Liver (tissue), 8 donors: ENCODE measurements at regions not wholly inside any gene's neighbourhood (a gene's known extent, or its start where the extent isn't known, plus 50 kb on each side); places are given as distances from the start of the nearest gene placed in this dataset.

Experiments
- DNase-seq: peaks from one replicate; pipeline ENCODE4 v3.0.0-alpha.2; 2017; ENCODE audit warnings: low spot score
- H3K27ac ChIP-seq, 2 donors: one replicate each; pipeline ENCODE4 v1.7.0; 2013; ENCODE audit warnings: inconsistent platforms in 2 of 2, low read length in 2 of 2, control low read depth in 1 of 2, low read depth in 1 of 2, mild to moderate bottlenecking in 1 of 2
- H3K27me3 ChIP-seq, 4 donors: one replicate each; pipeline versions ENCODE4 v1.6.1 to v1.7.0; 2013; ENCODE audit warnings: low read length in 3 of 4, inconsistent platforms in 1 of 4, mild to moderate bottlenecking in 1 of 4, moderate library complexity in 1 of 4; ENCODE audit not compliant: control insufficient read depth in 4 of 4, insufficient read depth in 4 of 4
- H3K36me3 ChIP-seq, 4 donors: one replicate each; pipeline versions ENCODE4 v1.6.1 to v1.7.0; 2013; ENCODE audit warnings: low read length in 3 of 4, mild to moderate bottlenecking in 3 of 4, low read depth in 1 of 4, moderate library complexity in 1 of 4; ENCODE audit not compliant: control insufficient read depth in 4 of 4, insufficient read depth in 3 of 4
- H3K4me1 ChIP-seq, 4 donors: one replicate each; pipeline versions ENCODE4 v1.6.1 to v1.7.0; 2013; ENCODE audit warnings: low read length in 3 of 4, mild to moderate bottlenecking in 3 of 4, moderate library complexity in 1 of 4; ENCODE audit not compliant: control insufficient read depth in 4 of 4, insufficient read depth in 4 of 4
- H3K4me3 ChIP-seq, 3 donors: one replicate each; pipeline versions ENCODE4 v1.6.1 to v1.7.0; 2013; ENCODE audit warnings: low read length in 3 of 3, control low read depth in 1 of 3, low read depth in 1 of 3, mild to moderate bottlenecking in 1 of 3
- H3K9ac ChIP-seq, 2 donors: one replicate each; pipeline ENCODE4 v1.7.0; 2013; ENCODE audit warnings: low read length in 2 of 2, mild to moderate bottlenecking in 2 of 2, moderate library complexity in 2 of 2, control low read depth in 1 of 2, low read depth in 1 of 2
- H3K9me3 ChIP-seq, 4 donors: one replicate each; pipeline versions ENCODE4 v1.6.1 to v1.7.0; 2013; ENCODE audit warnings: low read length in 3 of 4; ENCODE audit not compliant: control insufficient read depth in 4 of 4
- ATF3 ChIP-seq: IDR thresholded peaks from 2 replicates; pipeline ENCODE4 v1.6.1; 2016; ENCODE audit warnings: antibody characterized with exemption
- CTCF ChIP-seq: fragments of 150-350 bp; IDR thresholded peaks from 2 replicates; pipeline ENCODE4 v1.5.1; 2017; ENCODE audit warnings: improper control_type of control experiment, low read depth, low read length; ENCODE audit not compliant: missing input control
- EGR1 ChIP-seq, 2 donors: IDR thresholded peaks; 2 replicates each; pipeline ENCODE4 v1.6.1; 2016 to 2018; ENCODE audit warnings: antibody characterized with exemption in 2 of 2, low read depth in 2 of 2
- FOXA1 ChIP-seq: IDR thresholded peaks from 2 replicates; pipeline ENCODE4 v1.6.1; 2016; ENCODE audit warnings: antibody characterized with exemption
- FOXA2 ChIP-seq: IDR thresholded peaks from 2 replicates; pipeline ENCODE4 v1.6.1; 2016; ENCODE audit warnings: antibody characterized with exemption
- GABPA ChIP-seq, 2 donors: IDR thresholded peaks in 1 of 2; conservative IDR thresholded peaks in 1 of 2; 2 replicates each; pipeline ENCODE4 v1.6.1; 2016; ENCODE audit warnings: antibody characterized with exemption in 2 of 2, mild to moderate bottlenecking in 1 of 2, moderate library complexity in 1 of 2
- HNF4G ChIP-seq: IDR thresholded peaks from 2 replicates; pipeline ENCODE4 v1.6.1; 2016; ENCODE audit warnings: antibody characterized with exemption
- JUND ChIP-seq, 2 donors: IDR thresholded peaks; 2 replicates each; pipeline ENCODE4 v1.6.1; 2016; ENCODE audit warnings: antibody characterized with exemption in 2 of 2
- MAX ChIP-seq: IDR thresholded peaks from 2 replicates; pipeline ENCODE4 v1.6.1; 2016; ENCODE audit warnings: antibody characterized with exemption
- NR2F2 ChIP-seq: IDR thresholded peaks from 2 replicates; pipeline ENCODE4 v1.6.1; 2016; ENCODE audit warnings: antibody characterized with exemption
- RAD21 ChIP-seq, 2 donors: IDR thresholded peaks; 2 replicates each; pipeline ENCODE4 v1.6.1; 2016; ENCODE audit warnings: antibody characterized with exemption in 2 of 2, mild to moderate bottlenecking in 2 of 2
- REST ChIP-seq: IDR thresholded peaks from 2 replicates; pipeline ENCODE4 v1.6.1; 2016; ENCODE audit warnings: antibody characterized with exemption, mild to moderate bottlenecking
- RXRA ChIP-seq, 2 donors: IDR thresholded peaks; 2 replicates each; pipeline ENCODE4 v1.6.1; 2017 to 2018; ENCODE audit warnings: antibody characterized with exemption in 2 of 2, mild to moderate bottlenecking in 1 of 2
- SP1 ChIP-seq: IDR thresholded peaks from 2 replicates; pipeline ENCODE4 v1.6.1; 2018; ENCODE audit warnings: antibody characterized with exemption, mild to moderate bottlenecking
- TAF1 ChIP-seq: conservative IDR thresholded peaks from 2 replicates; pipeline ENCODE4 v1.6.1; 2016; ENCODE audit warnings: antibody characterized with exemption, mild to moderate bottlenecking
- YY1 ChIP-seq: IDR thresholded peaks from 2 replicates; pipeline ENCODE4 v1.6.1; 2016; ENCODE audit warnings: antibody characterized with exemption, mild to moderate bottlenecking
- ZBTB33 ChIP-seq: IDR thresholded peaks from 2 replicates; pipeline ENCODE4 v1.6.1; 2016; ENCODE audit warnings: antibody characterized with exemption
- WGBS: extraction: QIAGEN DNeasy Blood & Tissue Kit; methylation state at CpG from one replicate; pipeline ENCODE4 v1.1.7; 2013; 5-methylcytosine and 5-hydroxymethylcytosine counted together
- donor health status: healthy.
- donor health status: healthy.
- donor health status: healthy.
- donor health status: healthy.
- donor health status: healthy.

- no peak for TF ChIP-seq CTCF
- TF ChIP-seq HNF4G: no peak
- no peak for TF ChIP-seq RAD21 (IDR thresholded peaks at IDR 0.05)
- no peak for TF ChIP-seq EGR1 (IDR thresholded peaks at IDR 0.05; ENCODE audit: low read depth in 2 of 2)
- no peak for TF ChIP-seq FOXA1
- no peak for TF ChIP-seq SP1
- no peak for TF ChIP-seq MAX
These were observed 252.1 kb downstream of the SEC61B start (continued) for GRCh38 chr9:99474186-99474585.

GRCh38 chr9:99475401-99476065, 253.5 kb downstream of the SEC61B start:
- Histone ChIP-seq H3K27me3 (no peaks in the 10 kb centered on the region), H3K9ac (no peak overlapping the region), H3K4me1 (no peaks in the 10 kb centered on the region), H3K4me3 (no peak overlapping the region), H3K36me3 (no peaks in the 10 kb centered on the region), H3K27ac (no peak overlapping the region), H3K9me3 (no peaks in the 10 kb centered on the region)
- 71% methylated on average over 3 of the region's 3 CpGs for WGBS
- no peak for DNase-seq
- TF ChIP-seq CTCF: no peak
- TF ChIP-seq GABPA (IDR thresholded peaks at IDR 0.05 in 1 of 2, conservative IDR thresholded peaks at IDR 0.05 in 1 of 2): no peak
- no peak for TF ChIP-seq SP1
- TF ChIP-seq EGR1 (IDR thresholded peaks at IDR 0.05; ENCODE audit: low read depth in 2 of 2): no peak
- no peak for TF ChIP-seq HNF4G
- no peak for TF ChIP-seq FOXA2
- no peak for TF ChIP-seq TAF1
- TF ChIP-seq JUND (IDR thresholded peaks at IDR 0.05): no peak
- no peak for TF ChIP-seq ATF3
- TF ChIP-seq FOXA1: no peak
- no peak for TF ChIP-seq REST
- TF ChIP-seq YY1: no peak
- no peak for TF ChIP-seq NR2F2
- no peak for TF ChIP-seq MAX
- no peak for TF ChIP-seq RXRA (IDR thresholded peaks at IDR 0.05)
- no peak for TF ChIP-seq ZBTB33
